HCT116 (cell line): ENCODE measurements at regions not wholly inside any gene's neighbourhood (a gene's known extent, or its start where the extent isn't known, plus 50 kb on each side); places are given as distances from the start of the nearest gene placed in this dataset.

ENCODE experiments used
- ATAC-seq: fragments of 200-7000 bp; cut with Tn5 transposase; 2 replicates; pipeline ENCODE4 v1.9.1; 2020; ENCODE audit warnings: mild to moderate bottlenecking, moderate library complexity
- BruUV-seq: library from RNA; stranded (reverse); fragments of 400-500 nt; replicated peaks from 2 replicates; lab custom pipeline; 2021; lab: Mats Ljungman, UMichigan
- CTCF ChIA-PET: fragments of 300-600 bp; sonication (Branson Sonifier 250); formaldehyde crosslinking; loops from one replicate; lab custom pipeline; 2021; ENCODE audit warnings: antibody characterized with exemption; lab: Charles Lee
- POLR2A ChIA-PET: fragments of 300-600, 350-600 bp; sonication (Branson Sonifier 250); formaldehyde crosslinking; loops from one replicate; lab custom pipeline; 2021; ENCODE audit warnings: antibody characterized with exemption; lab: Charles Lee
- RAD21 ChIA-PET, 2 experiments: fragments of 300-600 bp; sonication (Branson Sonifier 250); formaldehyde crosslinking; loops; one replicate each; lab custom pipeline; 2023; ENCODE audit warnings: low total read pairs in 2 of 2; ENCODE audit not compliant: uncharacterized antibody in 2 of 2, unreplicated experiment in 2 of 2, low non-redundant PET in 1 of 2; lab: Charles Lee
- DNase-seq: peaks from one replicate; pipeline ENCODE4 v3.0.0-alpha.2; 2010; ENCODE audit warnings: low read depth, low spot score
- H2AFZ ChIP-seq: fragments of 200-600 bp; shearing (Covaris generic), sonication (generic); 2 replicates; pipeline ENCODE4 v1.6.1; 2017; ENCODE audit warnings: low read depth, mixed run types, mixed read lengths, antibody characterized with exemption, low read length; ENCODE audit not compliant: poor library complexity, severe bottlenecking
- H3K27ac ChIP-seq: 2 replicates; pipeline ENCODE4 v1.5.1; 2012; ENCODE audit warnings: low read depth, low read length
- H3K27me3 ChIP-seq: fragments of 200-600 bp; sonication (generic); 2 replicates; pipeline ENCODE4 v1.6.1; 2016; ENCODE audit warnings: mixed run types, low read length, mixed read lengths; ENCODE audit not compliant: insufficient read depth
- H3K36me3 ChIP-seq, 2 experiments: fragments of 200-500 bp in 1 of 2; fragments of 200-600 bp in 1 of 2; sonication (Bioruptor generic) in 1 of 2; sonication (generic) in 1 of 2; 2 replicates each; pipeline versions ENCODE4 v1.5.1 to v1.6.1; 2014 to 2016; ENCODE audit warnings: low read length in 2 of 2, inconsistent platforms in 1 of 2, mixed read lengths in 1 of 2, mixed run types in 1 of 2; ENCODE audit not compliant: insufficient read depth in 2 of 2, control insufficient read depth in 1 of 2
- H3K4me1 ChIP-seq, 2 experiments: fragments of 200-600 bp in 1 of 2; sonication (generic) in 1 of 2; 2 replicates each; pipeline versions ENCODE4 v1.5.1 to v1.6.1; 2012 to 2017; ENCODE audit warnings: low read length in 2 of 2, inconsistent platforms in 1 of 2, mild to moderate bottlenecking in 1 of 2, mixed read lengths in 1 of 2, mixed run types in 1 of 2, moderate library complexity in 1 of 2; ENCODE audit not compliant: insufficient read depth in 2 of 2, control insufficient read depth in 1 of 2
- H3K4me2 ChIP-seq: fragments of 200-600 bp; sonication (generic); 2 replicates; pipeline ENCODE4 v1.6.1; 2017; ENCODE audit warnings: mixed run types, low read length, mixed read lengths
- H3K4me3 ChIP-seq, 2 experiments: fragments of 200-600 bp in 1 of 2; sonication (generic) in 1 of 2; replicated peaks in 1 of 2; 2 replicates each; pipeline ENCODE4 v1.5.1; 2011 to 2016; ENCODE audit warnings: low read length in 2 of 2, control low read depth in 1 of 2, low read depth in 1 of 2, mild to moderate bottlenecking in 1 of 2, mixed read lengths in 1 of 2, mixed run types in 1 of 2
- H3K79me2 ChIP-seq: fragments of 200-600 bp; sonication (generic); 2 replicates; pipeline ENCODE4 v1.6.1; 2017; ENCODE audit warnings: mild to moderate bottlenecking, mixed run types, low read length, moderate library complexity, mixed read lengths; ENCODE audit not compliant: insufficient read depth
- H3K9ac ChIP-seq: fragments of 200-600 bp; sonication (generic); 2 replicates; pipeline ENCODE4 v1.6.1; 2016; ENCODE audit warnings: low read length, mixed read lengths
- H3K9me2 ChIP-seq: fragments of 200-600 bp; sonication (generic), shearing (Covaris generic); 2 replicates; pipeline ENCODE4 v1.6.1; 2017; ENCODE audit warnings: mixed run types, mild to moderate bottlenecking, moderate library complexity; ENCODE audit not compliant: insufficient read depth
- H3K9me3 ChIP-seq, 2 experiments: fragments of 200-500 bp in 1 of 2; fragments of 200-600 bp in 1 of 2; sonication (Bioruptor generic) in 1 of 2; sonication (generic) in 1 of 2; 2 replicates each; pipeline ENCODE4 v1.6.1; 2014 to 2017; ENCODE audit warnings: low read length in 2 of 2, mixed read lengths in 2 of 2, inconsistent platforms in 1 of 2, low read depth in 1 of 2, mild to moderate bottlenecking in 1 of 2, mixed run types in 1 of 2, moderate library complexity in 1 of 2; ENCODE audit not compliant: control insufficient read depth in 1 of 2, insufficient read depth in 1 of 2
- H4K20me1 ChIP-seq: fragments of 200-600 bp; sonication (generic), shearing (Covaris generic); 2 replicates; pipeline ENCODE4 v1.6.1; 2017; ENCODE audit warnings: mixed run types, mild to moderate bottlenecking, moderate library complexity; ENCODE audit not compliant: insufficient read depth
- ATF3 ChIP-seq: IDR thresholded peaks from 2 replicates; pipeline ENCODE4 v1.6.1; 2012
- CBX3 ChIP-seq: IDR thresholded peaks from 2 replicates; pipeline ENCODE4 v1.6.1; 2012; ENCODE audit warnings: low read depth
- CEBPB ChIP-seq: IDR thresholded peaks from 2 replicates; pipeline ENCODE4 v1.6.1; 2012; ENCODE audit warnings: low read depth
- CTCF ChIP-seq, 3 experiments: fragments of 200-600 bp in 1 of 3; sonication (generic) in 1 of 3; IDR thresholded peaks in 2 of 3; conservative IDR thresholded peaks in 1 of 3; 2 replicates each; pipeline ENCODE4 v1.5.1; 2012 to 2017; ENCODE audit warnings: low read depth in 2 of 3, low read length in 2 of 3, antibody characterized with exemption in 1 of 3, borderline replicate concordance in 1 of 3, control low read depth in 1 of 3, mild to moderate bottlenecking in 1 of 3, mixed read lengths in 1 of 3, mixed run types in 1 of 3, moderate library complexity in 1 of 3; ENCODE audit not compliant: insufficient read depth in 1 of 3
- ELF1 ChIP-seq: IDR thresholded peaks from 2 replicates; pipeline ENCODE4 v1.6.1; 2012; ENCODE audit warnings: low read depth, borderline replicate concordance
- EZH2phosphoT487 ChIP-seq: fragments of 200-600 bp; IDR thresholded peaks from 2 replicates; pipeline ENCODE4 v1.6.1; 2018; ENCODE audit warnings: antibody characterized with exemption, borderline replicate concordance
- FOSL1 ChIP-seq: IDR thresholded peaks from 2 replicates; pipeline ENCODE4 v1.6.1; 2012; ENCODE audit warnings: low read depth
- JUND ChIP-seq: IDR thresholded peaks from 2 replicates; pipeline ENCODE4 v1.6.1; 2012
- MAX ChIP-seq: IDR thresholded peaks from 2 replicates; pipeline ENCODE4 v1.6.1; 2012
- POLR2AphosphoS5 ChIP-seq: IDR thresholded peaks from 2 replicates; pipeline ENCODE4 v1.6.1; 2011; ENCODE audit warnings: mild to moderate bottlenecking, low read depth, low read length, moderate library complexity
- RAD21 ChIP-seq: IDR thresholded peaks from 2 replicates; pipeline ENCODE4 v1.6.1; 2012; ENCODE audit warnings: low read depth, mild to moderate bottlenecking
- SIN3A ChIP-seq: IDR thresholded peaks from 2 replicates; pipeline ENCODE4 v1.6.1; 2012; ENCODE audit warnings: low read depth
- SP1 ChIP-seq: IDR thresholded peaks from 2 replicates; pipeline ENCODE4 v1.6.1; 2012; ENCODE audit warnings: low read depth
- TCF7L2 ChIP-seq: IDR thresholded peaks from 2 replicates; pipeline ENCODE4 v1.7.0; 2011; ENCODE audit warnings: borderline replicate concordance, inconsistent platforms; ENCODE audit not compliant: insufficient read depth, insufficient read length; ENCODE audit errors: extremely low read depth
- YY1 ChIP-seq: IDR thresholded peaks from 2 replicates; pipeline ENCODE4 v1.6.1; 2011; ENCODE audit warnings: low read length, low read depth, moderate library complexity, mild to moderate bottlenecking; ENCODE audit not compliant: insufficient replicate concordance; ENCODE audit errors: extremely low read depth
- ZFX ChIP-seq: fragments of 450-650 bp; IDR thresholded peaks from 2 replicates; pipeline ENCODE4 v1.6.1; 2017
- ZNF274 ChIP-seq: fragments of 200-500 bp; sonication (Bioruptor generic); IDR thresholded peaks from 2 replicates; pipeline ENCODE4 v1.6.1; 2014; ENCODE audit warnings: mild to moderate bottlenecking, low read depth, low read length, inconsistent platforms
- intact Hi-C: fragments of 100-400 bp; cut with micrococcal nuclease; formaldehyde crosslinking; loops from 2 replicates; pipeline ENCODE4 v1.10.0; 2022
- TF ChIP-seq, protein P1 (sequence below): IDR thresholded peaks from 2 replicates; pipeline ENCODE4 v1.6.1; 2012; ENCODE audit warnings: low read depth

DNA sequence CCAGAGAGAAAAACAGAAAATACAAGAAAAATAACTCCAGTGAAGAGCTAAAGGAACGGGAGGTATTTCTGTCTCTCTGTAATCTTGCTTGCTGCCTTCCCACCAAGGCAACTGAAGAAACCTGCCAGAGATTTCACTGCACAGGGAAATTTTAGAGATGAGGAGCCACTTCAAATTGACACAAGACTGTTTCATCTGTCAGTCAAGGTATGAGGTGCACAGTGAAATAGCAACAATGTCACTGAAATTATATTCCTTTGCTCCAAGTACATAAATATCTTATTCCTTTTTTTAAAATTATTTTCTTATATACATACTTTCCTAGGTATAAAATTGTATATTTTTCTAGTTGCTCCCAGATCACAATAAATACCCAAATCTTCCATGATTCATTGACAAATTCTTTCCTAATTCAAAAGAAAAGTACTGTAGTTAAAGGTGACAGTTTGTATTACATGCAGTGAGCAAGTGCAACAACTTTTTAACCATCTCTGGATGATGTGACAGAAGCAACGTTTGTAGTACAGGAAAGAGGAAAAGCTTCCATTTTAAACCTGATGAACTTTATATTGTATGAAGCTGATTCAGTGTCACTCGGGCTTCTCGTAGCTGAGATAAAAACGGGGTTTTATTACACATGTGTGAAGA is 563.4 kb downstream of the TUSC7 start:
- no peak for ATAC-seq
- TF ChIP-seq RAD21 (no peak), CBX3 (no peak), TCF7L2 (no peak), YY1 (no peak), ATF3 (no peak), SIN3A (no peak), CTCF (IDR thresholded peaks at IDR 0.05 in 2 of 3, conservative IDR thresholded peaks at IDR 0.05 in 1 of 3; ENCODE audit: borderline replicate concordance in 1 of 3, insufficient read depth in 1 of 3, low read depth in 2 of 3, low read length in 2 of 3) (no peak), CEBPB (no peak), FOSL1 (no peak), JUND (no peak), ZNF274 (no peak), SP1 (no peak), MAX (no peak), POLR2AphosphoS5 (no peak), ZFX (no peak), ELF1 (no peak), EZH2phosphoT487 (no peak)
- TF ChIP-seq, protein P1, sequence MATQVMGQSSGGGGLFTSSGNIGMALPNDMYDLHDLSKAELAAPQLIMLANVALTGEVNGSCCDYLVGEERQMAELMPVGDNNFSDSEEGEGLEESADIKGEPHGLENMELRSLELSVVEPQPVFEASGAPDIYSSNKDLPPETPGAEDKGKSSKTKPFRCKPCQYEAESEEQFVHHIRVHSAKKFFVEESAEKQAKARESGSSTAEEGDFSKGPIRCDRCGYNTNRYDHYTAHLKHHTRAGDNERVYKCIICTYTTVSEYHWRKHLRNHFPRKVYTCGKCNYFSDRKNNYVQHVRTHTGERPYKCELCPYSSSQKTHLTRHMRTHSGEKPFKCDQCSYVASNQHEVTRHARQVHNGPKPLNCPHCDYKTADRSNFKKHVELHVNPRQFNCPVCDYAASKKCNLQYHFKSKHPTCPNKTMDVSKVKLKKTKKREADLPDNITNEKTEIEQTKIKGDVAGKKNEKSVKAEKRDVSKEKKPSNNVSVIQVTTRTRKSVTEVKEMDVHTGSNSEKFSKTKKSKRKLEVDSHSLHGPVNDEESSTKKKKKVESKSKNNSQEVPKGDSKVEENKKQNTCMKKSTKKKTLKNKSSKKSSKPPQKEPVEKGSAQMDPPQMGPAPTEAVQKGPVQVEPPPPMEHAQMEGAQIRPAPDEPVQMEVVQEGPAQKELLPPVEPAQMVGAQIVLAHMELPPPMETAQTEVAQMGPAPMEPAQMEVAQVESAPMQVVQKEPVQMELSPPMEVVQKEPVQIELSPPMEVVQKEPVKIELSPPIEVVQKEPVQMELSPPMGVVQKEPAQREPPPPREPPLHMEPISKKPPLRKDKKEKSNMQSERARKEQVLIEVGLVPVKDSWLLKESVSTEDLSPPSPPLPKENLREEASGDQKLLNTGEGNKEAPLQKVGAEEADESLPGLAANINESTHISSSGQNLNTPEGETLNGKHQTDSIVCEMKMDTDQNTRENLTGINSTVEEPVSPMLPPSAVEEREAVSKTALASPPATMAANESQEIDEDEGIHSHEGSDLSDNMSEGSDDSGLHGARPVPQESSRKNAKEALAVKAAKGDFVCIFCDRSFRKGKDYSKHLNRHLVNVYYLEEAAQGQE: no peak
- RAD21 ChIA-PET: no interaction called here
- POLR2A ChIA-PET: no interaction called here
- Histone ChIP-seq H3K27ac (no peak overlapping the region), H3K36me3 (no peaks in the 10 kb centered on the region), H3K4me1 (no peaks in the 10 kb centered on the region), H3K9me3 (no peaks in the 10 kb centered on the region), H3K27me3 (no peaks in the 10 kb centered on the region), H3K79me2 (no peaks in the 10 kb centered on the region), H3K4me3 (no peak overlapping the region), H4K20me1 (no peaks in the 10 kb centered on the region), H2AFZ (no peak overlapping the region), H3K4me2 (no peak overlapping the region), H3K9me2 (no peaks in the 10 kb centered on the region), H3K9ac (no peak overlapping the region)
- intact Hi-C loops: no loop called here
- CTCF ChIA-PET: no interaction called here
- DNase-seq: no peak
- BruUV-seq: no TSS peak
